NCI-H1417 (cell line): ENCODE measurements at regions not wholly inside any gene's neighbourhood (a gene's known extent, or its start where the extent isn't known, plus 50 kb on each side); places are given as distances from the start of the nearest gene placed in this dataset.
"Not testable (repeated sequence)": the region's sequence is repeated elsewhere in the genome, so short reads cannot be mapped to it uniquely, and the experiment has no call there.

Source experiments
- DNase-seq, 3 experiments: peaks; one replicate each; lab custom pipeline; 2025; lab: John Stamatoyannopoulos, UW

DNA sequence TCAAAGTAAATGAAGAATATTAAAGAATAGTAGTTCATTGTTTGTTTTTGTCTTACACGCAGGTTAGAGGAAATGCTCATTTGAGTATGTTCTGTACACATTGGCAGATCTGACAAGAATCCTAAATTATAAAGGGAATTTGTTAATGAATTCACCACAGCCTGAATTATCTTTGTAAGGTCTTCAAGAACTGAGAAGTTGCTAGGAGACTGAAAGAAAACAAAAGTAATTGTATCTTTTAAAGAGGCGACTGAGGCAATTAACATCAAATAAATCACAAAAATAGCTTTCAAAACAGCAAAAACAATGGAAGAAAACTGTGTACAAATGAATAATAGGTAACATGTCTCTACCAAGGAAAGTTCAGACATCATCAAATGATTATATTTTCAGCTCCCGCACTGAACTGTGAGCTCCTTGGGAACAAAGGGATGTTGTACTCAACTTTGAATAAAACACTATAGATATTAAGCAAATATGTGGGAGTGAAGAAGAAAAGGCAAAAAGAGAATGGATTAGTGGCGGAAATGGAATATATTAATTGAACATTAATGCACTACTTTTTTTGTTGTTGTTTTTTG lies 51.7 kb upstream of the ATIC start:
- DNase-seq: peak in 1 of 3 experiments; percentile 71

DNA sequence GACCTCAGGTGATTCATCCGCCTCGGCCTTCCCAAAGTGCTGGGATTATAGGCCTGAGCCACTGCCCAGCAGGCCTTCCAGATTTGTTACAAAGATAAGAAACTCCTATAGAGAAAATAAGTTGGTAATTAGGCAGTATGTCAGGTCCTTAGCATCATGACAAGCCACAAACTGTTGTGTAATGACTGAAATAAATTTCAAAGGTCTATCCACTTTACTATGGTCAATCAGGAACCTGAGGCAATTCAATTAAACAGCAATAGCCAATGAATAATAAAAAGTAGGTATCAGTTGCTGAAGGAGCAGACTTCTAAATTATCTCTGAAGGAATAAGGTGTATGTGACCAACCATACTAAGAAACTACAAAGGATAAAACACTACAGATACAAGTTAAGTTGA lies 62.4 kb upstream of the ATIC start:
- DNase-seq: no peak

DNA sequence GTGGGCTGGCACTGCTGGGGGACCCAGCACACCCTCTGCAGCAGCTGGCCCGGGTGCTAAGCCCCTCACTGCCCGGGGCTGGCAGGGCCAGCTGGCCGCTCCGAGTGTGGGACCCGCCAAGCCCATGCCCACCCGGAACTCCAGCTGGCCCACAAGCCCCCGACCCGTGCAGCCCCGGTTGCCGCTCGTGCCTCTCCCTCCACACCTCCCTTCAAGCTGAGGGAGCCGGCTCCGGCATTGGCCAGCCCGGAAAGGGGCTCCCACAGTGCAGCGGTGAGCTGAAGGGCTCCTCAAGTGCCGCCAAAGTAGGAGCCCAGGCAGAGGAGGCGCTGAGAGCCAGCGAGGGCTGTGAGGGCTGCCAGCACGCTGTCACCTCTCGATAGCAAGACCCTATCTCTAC lies 65.9 kb upstream of the ATIC start:
- not testable (repeated sequence) for DNase-seq

DNA sequence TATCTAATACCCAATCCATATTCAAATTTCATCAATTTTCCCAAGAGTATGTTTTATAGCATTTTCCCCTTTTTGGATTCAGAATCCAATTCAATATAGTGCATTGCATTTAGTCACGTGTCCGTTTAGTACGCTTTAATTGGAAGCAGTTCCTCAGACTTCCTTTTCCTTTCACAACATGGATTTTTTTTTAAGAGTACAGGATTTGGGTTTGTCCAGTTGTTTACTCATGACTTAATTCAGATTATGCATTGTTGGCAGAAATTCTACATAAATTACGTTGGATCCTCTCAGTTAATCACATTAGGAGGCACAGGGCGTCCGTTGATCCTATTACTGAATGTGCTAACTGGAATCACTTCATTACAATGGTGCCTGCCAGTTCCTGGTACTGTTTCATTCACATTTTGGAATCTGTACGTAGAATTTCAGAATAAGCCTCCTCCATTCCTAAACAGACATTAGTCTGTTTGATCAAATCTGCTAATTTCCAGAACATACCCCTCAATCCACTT lies 70.0 kb upstream of the ATIC start:
- no peak for DNase-seq

DNA sequence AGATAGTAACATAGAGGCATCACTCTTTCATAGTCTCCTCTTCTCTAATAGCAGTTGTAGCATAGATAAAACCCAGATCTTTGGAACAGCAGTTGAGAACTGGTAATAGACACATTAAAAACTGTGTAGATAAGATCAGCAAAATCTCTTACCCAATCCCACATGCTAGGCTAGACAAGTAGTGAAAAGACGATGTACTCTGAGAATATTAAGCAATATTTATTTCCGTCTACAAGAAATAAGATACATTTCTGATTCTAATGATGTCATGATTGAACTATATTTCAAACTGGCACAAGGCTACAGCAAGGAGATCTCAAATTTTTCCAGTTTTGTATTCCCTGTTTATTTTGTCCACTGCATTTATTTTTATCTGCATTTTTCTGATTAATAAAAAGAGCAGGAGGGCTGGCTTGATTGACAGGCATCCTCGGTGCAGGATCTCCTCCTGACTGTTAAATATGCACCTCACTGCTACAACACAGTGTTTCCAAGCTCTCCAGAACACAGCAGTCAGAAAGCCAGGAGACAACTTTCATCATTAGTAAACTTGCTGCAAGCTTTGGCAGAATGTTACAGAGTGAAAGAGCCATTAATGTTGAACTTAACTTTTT lies 73.3 kb upstream of the ATIC start:
- no peak for DNase-seq

DNA sequence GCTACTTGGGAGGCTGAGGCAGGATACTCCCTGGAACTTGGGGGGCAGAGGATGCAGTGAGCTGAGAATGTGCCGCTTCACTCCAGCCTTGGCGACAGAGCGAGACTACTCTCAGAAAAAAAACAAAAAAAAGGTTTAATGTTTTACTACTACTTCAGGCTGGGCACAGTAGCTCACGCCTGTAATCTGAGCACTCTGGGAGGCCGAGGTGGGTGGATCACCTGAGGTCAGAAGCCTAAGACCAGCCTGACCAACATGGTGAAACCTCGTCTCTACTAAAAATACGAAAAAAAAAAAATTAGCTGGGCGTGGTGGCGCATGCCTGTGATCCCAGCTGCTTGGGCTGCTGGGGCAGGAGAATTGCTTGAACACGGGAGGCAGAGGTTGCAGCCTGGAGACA lies 75.7 kb upstream of the ATIC start:
- no peak for DNase-seq

DNA sequence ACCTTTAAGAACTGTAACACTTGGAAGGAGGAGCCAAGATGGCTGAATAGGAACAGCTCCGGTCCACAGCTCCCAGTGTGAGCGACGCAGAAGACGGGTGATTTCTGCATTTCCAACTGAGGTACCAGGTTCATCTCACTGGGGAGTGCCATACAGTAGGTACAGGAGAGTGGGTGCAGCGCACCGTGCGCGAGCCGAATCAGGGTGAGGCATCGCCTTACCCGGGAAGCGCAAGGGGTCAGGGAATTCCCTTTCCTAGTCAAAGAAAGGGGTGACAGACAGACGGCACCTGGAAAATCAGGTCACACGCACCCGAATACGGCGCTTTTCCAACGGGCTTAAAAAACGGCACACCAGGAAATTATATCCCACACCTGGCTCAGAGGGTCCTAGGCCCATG lies 81.8 kb upstream of the ABCA12 start:
- DNase-seq: not testable (repeated sequence)

DNA sequence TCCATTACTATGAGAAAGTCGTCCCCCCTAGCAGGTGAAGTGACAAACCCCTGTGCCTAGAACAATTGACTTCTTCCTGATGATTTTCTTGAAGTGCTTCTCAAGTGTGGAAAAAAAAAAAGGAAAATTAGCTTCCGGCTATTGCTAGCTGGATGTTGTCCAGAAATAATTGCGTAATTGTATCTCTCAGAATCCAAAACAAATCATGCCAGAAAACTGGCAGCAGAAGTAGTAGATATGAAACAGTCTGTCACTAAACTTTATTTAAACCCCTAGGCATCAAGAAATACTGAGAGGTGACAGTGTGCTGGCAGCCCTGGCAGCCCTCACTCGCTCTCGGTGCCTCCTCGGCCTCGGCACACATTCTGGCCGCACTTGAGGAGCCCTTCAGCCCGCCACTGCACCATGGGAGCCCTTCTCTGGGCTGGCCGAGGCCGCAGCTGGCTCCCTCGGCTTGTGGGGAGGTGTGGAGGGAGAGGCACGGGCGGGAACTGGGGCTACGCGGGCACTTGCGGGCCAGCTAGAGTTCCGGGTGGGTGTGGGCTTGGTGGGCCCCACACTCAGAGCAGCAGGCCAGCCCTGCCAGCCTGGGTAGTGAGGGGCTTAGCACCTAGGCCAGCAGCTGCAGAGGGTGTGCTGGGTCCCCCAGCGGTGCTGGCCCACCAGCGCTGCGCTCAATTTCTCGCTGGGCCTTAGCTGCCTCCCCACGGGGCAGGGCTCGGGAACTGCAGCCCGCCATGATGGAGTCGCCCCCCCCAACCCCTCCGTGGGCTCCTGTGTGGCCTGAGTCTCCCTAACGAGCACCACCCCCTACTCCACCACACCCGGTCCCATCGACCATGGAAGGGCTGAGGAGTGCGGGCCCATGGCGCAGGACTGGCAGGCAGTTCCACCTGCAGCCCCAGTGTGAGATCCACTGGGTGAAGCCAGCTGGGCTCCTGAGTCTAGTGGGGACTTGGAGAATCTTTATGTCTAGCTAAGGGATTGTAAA lies 80.5 kb upstream of the ABCA12 start:
- peak in 2 of 3 experiments; percentile 18 to 70 for DNase-seq

DNA sequence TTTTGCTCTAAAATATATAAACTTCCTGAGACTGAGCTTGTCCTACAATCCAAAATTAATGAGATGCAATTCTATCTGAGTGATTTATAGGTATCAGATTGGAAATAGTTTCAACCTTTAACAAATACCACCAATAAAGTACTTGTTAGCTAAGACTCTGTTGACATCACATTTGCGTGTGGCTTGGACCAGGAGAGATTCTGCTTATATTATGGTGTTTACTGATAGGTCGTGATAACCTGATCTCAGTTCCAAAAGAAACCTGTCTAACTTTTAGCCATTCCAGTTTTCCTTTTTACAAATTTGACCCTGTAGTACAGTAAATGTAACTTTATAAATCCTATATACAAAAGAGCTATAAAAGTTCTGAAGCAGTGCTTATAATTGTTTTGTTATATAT lies 78.4 kb upstream of the ABCA12 start:
- no peak for DNase-seq

DNA sequence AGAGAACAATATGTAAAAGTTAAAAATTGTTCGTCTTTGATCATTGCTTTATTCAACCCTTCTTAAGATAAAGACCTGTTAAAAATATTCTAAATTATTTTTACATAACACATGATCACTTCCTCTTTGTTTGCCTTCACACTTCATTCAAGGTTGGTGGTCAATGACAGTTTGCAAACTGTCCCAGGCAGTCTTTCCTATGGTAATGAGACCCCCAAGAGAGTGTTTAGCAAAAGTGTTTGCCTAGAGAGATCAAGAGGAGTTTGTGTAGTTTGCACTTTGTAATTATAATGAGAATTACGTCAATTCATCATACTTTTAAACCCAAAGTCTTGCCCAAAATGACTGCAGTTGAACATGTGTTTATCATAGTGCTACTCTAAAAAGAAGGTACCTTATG lies 77.2 kb upstream of the ABCA12 start:
- DNase-seq: no peak

DNA sequence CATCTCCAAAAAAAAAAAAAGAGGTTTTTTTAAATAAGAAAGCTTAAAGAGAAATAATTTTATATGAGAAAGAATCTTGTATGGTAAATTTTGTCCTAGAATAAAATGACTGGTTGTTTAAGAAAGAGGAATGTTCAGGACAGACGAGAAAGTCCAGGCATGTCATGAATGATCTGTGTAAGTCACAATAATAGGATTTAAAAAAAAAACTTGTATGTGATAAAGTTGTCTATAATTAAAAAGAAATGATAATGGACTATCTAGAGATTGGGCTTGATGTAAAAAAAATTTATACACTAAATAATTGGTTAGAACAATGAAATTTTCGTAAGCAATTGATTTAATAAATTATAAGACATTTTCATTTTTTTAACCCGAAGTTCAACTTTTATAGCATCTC lies 71.7 kb upstream of the ABCA12 start:
- no peak for DNase-seq

DNA sequence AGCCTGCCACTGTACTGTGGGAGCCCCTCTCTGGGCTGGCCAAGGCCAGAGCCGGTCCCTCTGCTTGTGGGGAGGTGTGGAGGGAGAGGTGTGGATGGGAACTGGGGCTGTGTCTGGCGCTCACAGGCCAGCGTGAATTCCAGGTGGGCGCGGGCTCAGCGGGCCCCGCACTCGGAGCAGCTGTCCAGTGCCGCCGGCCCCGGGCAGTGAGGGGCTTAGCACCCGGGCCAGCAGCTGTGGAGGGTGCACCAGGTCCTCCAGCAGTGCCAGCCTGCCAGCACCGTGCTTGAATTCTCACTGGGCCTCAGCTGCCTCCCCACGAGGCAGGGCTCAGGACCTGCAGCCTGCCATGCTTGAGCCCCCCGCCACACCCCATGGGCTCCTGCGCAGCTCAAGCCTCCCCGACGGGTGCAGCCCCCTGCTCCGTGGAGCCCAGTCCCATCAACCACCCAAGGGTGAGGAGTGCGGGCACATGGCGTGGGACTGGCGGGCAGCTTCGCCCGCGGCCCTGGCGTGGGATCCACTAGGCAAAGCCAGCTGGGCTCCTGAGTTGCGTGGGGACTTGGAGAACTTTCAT lies 69.5 kb upstream of the ABCA12 start:
- DNase-seq: no peak

DNA sequence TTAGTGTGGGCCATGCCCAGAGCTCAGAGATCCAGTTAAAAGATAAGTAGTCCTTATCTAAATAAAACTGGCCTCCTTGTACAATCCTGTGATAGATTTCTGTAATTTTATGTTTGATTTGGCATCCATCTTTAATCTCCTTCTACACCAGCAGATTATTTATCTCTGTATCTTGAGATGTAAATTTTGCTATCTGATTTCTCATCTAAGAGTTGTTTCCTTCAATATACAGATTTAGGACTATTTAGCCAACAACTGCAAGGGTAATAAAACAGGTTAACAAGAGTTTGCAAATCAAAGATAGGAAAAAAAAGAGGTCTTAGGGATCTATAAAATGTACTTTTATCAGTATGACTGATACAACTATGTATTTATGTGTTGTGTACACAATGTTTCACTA lies 68.6 kb upstream of the ABCA12 start:
- no peak for DNase-seq

DNA sequence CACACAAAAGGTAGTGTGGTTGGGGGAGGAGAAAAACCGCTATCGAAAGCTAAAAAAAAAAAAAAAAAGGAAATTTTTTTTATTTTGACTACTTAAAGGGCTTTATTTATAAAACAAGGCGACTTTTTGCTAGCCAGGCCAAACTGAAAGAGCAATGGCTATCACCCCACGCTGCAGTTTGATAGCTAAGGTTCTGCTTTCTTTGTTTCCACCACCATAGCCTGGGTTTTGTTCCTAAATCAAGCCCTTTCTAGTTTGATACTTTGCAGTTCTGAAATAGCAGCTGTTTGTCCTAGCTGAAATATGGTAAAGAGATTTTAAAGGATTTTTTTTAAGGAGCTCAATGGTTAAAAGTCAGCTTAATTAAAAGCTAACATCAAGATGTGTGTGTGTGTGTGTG lies 67.4 kb upstream of the ABCA12 start:
- no peak for DNase-seq

DNA sequence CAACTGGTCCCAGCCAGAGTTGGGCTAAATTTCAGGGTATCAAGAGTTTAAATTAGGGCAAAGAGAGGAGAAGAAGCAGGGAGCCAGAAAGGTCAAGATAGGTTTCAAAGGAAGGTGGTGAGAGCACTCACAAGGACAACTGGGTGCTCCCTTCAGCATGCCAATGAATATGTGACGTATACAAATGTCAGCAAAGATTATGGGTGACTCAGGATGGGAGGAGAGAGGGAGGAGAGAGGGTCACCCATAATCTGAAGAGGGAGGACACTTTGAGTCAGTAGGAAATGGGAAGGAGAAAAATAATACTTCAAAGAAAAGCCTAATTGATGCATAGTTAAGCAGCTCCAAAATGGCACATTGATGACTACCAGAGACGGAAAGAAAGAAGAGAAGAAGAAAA lies 53.1 kb upstream of the ABCA12 start:
- DNase-seq: no peak

DNA sequence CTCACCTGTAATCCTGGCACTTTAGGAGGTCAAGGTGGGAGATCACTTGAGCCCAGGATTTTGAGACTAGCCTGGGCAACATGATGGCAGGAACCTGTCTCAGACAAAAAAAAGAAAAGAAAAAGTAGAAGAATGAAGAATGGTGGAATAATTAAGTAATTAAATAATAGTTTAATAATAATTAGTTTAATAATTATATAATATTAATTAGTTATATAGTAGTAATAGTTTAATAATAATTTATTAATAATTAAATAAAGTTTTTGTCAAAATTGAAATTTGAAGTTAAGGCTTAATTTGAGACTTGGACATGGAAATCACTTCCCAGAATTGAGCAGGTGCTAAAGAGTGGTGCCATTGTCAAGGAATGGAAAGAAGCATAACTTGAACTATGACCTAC lies 52.2 kb upstream of the ABCA12 start:
- DNase-seq: no peak

DNA sequence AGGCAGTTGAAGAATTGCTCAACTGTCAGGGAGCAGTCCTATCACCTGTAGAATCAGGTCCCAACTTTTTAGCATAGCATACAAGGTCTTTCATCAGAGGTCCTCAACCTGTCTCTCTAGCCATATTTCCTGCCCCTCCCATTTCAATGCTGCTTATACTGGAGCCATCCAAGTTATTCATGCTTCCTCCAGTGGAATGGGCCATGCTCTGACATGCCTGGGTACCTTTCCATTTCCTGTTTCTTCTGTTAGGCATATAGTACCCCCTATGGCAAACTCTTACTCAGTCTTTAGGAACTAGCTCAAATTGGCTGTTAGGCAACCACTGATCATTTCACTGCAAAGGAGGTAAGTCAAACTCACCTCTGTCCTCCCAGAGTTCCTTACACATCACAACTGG lies 51.0 kb upstream of the ABCA12 start:
- no peak for DNase-seq
